DOHH2 (cell line): ENCODE measurements at regions not wholly inside any gene's neighbourhood (a gene's known extent, or its start where the extent isn't known, plus 50 kb on each side); places are given as distances from the start of the nearest gene placed in this dataset.

Experiments used
- H3F3A ChIP-seq: fragments of 200-600 bp; sonication (generic), shearing (Covaris generic); 2 replicates; pipeline ENCODE4 v1.6.0; 2016; ENCODE audit warnings: antibody characterized with exemption, mild to moderate bottlenecking; ENCODE audit not compliant: control insufficient read depth, insufficient read depth
- H3K27ac ChIP-seq: fragments of 200-600 bp; sonication (generic); 2 replicates; pipeline ENCODE4 v1.5.1; 2014; ENCODE audit warnings: low read depth, mild to moderate bottlenecking, low read length, moderate library complexity
- H3K27me3 ChIP-seq: fragments of 200-600 bp; sonication (generic); 2 replicates; pipeline ENCODE4 v1.6.1; 2014; ENCODE audit warnings: mild to moderate bottlenecking, low read length, mixed read lengths; ENCODE audit not compliant: control insufficient read depth
- H3K36me3 ChIP-seq: fragments of 200-600 bp; sonication (generic); 2 replicates; pipeline ENCODE4 v1.6.1; 2014; ENCODE audit warnings: mild to moderate bottlenecking, low read length, moderate library complexity, mixed read lengths; ENCODE audit not compliant: control insufficient read depth
- H3K4me1 ChIP-seq: fragments of 200-600 bp; sonication (generic); 2 replicates; pipeline ENCODE4 v1.6.1; 2014; ENCODE audit warnings: mild to moderate bottlenecking, low read length, mixed read lengths; ENCODE audit not compliant: control insufficient read depth
- H3K4me2 ChIP-seq: fragments of 200-600 bp; sonication (generic); 2 replicates; pipeline ENCODE4 v1.6.0; 2014; ENCODE audit warnings: mild to moderate bottlenecking, low read length, moderate library complexity
- H3K4me3 ChIP-seq: fragments of 200-600 bp; sonication (generic); 2 replicates; pipeline ENCODE4 v1.5.1; 2014; ENCODE audit warnings: mild to moderate bottlenecking, low read length, mixed read lengths
- H3K79me2 ChIP-seq: fragments of 200-600 bp; sonication (generic); 2 replicates; pipeline ENCODE4 v1.6.1; 2014; ENCODE audit warnings: mild to moderate bottlenecking, low read length, mixed read lengths; ENCODE audit not compliant: control insufficient read depth
- H3K9me2 ChIP-seq: fragments of 200-600 bp; sonication (generic); replicated peaks from 2 replicates; pipeline ENCODE4 v1.6.1; 2014; ENCODE audit warnings: mild to moderate bottlenecking, low read length, mixed read lengths; ENCODE audit not compliant: control insufficient read depth
- H3K9me3 ChIP-seq: fragments of 200-600 bp; sonication (generic); 2 replicates; pipeline ENCODE4 v1.6.1; 2014; ENCODE audit warnings: antibody characterized with exemption, low read length, mixed read lengths; ENCODE audit not compliant: control insufficient read depth, insufficient read depth
- H4K20me1 ChIP-seq: fragments of 200-600 bp; sonication (generic); 2 replicates; pipeline ENCODE4 v1.6.0; 2014; ENCODE audit warnings: low read depth, mild to moderate bottlenecking, antibody characterized with exemption, low read length, moderate library complexity; ENCODE audit not compliant: control insufficient read depth, insufficient read depth
- EZH2phosphoT487 ChIP-seq: fragments of 200-600 bp; sonication (generic); IDR thresholded peaks from 2 replicates; pipeline ENCODE4 v1.6.1; 2017; ENCODE audit warnings: borderline replicate concordance, mild to moderate bottlenecking, antibody characterized with exemption, low read length, moderate library complexity, mixed read lengths
- TF ChIP-seq, protein P1 (sequence below): fragments of 200-600 bp; sonication (generic); IDR thresholded peaks from one replicate; pipeline ENCODE4 v1.5.1; 2014; ENCODE audit warnings: antibody characterized with exemption, mild to moderate bottlenecking, low read depth, low read length; ENCODE audit not compliant: poor library complexity, severe bottlenecking

DNA sequence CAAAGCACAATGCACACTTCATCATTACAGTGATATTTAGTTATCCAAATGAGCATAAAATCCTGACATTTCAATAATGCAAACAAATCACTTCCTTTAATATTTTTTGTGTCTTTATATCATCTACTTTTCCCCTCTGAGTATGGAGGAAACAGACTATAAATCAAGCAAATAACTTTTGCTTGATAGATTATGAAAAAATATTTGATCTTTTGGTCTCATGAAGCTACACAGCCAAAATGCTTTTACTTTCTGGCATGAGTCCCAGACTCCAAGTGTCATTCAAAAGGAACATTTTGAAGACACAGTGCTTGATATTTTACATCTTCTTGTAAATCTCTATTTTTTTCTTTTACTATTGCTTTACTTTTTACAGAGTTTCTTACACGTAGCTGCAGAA, 215.3 kb upstream of the ROBO1 start:
- H3K27me3 ChIP-seq: no peaks in the 10 kb centered on the region
- H3K9me2 ChIP-seq: no peaks in the 10 kb centered on the region
- no peaks in the 10 kb centered on the region for H3K4me1 ChIP-seq
- no peaks in the 10 kb centered on the region for H3K79me2 ChIP-seq
- no peaks in the 10 kb centered on the region for H3K36me3 ChIP-seq
- H3K4me2 ChIP-seq: no peak overlapping the region
- no peaks in the 10 kb centered on the region for H4K20me1 ChIP-seq
- no peak overlapping the region for H3K27ac ChIP-seq
- TF ChIP-seq EZH2phosphoT487: no peak
- TF ChIP-seq, protein P1, sequence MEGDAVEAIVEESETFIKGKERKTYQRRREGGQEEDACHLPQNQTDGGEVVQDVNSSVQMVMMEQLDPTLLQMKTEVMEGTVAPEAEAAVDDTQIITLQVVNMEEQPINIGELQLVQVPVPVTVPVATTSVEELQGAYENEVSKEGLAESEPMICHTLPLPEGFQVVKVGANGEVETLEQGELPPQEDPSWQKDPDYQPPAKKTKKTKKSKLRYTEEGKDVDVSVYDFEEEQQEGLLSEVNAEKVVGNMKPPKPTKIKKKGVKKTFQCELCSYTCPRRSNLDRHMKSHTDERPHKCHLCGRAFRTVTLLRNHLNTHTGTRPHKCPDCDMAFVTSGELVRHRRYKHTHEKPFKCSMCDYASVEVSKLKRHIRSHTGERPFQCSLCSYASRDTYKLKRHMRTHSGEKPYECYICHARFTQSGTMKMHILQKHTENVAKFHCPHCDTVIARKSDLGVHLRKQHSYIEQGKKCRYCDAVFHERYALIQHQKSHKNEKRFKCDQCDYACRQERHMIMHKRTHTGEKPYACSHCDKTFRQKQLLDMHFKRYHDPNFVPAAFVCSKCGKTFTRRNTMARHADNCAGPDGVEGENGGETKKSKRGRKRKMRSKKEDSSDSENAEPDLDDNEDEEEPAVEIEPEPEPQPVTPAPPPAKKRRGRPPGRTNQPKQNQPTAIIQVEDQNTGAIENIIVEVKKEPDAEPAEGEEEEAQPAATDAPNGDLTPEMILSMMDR: no peak
- H3K4me3 ChIP-seq: no peak overlapping the region
- no peaks in the 10 kb centered on the region for H3F3A ChIP-seq
- no peaks in the 10 kb centered on the region for H3K9me3 ChIP-seq

GRCh38 chr3:79979990-79980389, 212.2 kb upstream of the ROBO1 start:
- H3K27me3 ChIP-seq: no peaks in the 10 kb centered on the region
- no peaks in the 10 kb centered on the region for H3K36me3 ChIP-seq
- H3K4me2 ChIP-seq: no peak overlapping the region
- H3K9me2 ChIP-seq: no peaks in the 10 kb centered on the region
- no peak overlapping the region for H3K4me3 ChIP-seq
- TF ChIP-seq, protein P1: no peak
- TF ChIP-seq EZH2phosphoT487: no peak
- H4K20me1 ChIP-seq: no peaks in the 10 kb centered on the region
- no peaks in the 10 kb centered on the region for H3F3A ChIP-seq
- H3K79me2 ChIP-seq: no peaks in the 10 kb centered on the region
- no peaks in the 10 kb centered on the region for H3K9me3 ChIP-seq
- no peaks in the 10 kb centered on the region for H3K4me1 ChIP-seq
- H3K27ac ChIP-seq: no peak overlapping the region

DNA sequence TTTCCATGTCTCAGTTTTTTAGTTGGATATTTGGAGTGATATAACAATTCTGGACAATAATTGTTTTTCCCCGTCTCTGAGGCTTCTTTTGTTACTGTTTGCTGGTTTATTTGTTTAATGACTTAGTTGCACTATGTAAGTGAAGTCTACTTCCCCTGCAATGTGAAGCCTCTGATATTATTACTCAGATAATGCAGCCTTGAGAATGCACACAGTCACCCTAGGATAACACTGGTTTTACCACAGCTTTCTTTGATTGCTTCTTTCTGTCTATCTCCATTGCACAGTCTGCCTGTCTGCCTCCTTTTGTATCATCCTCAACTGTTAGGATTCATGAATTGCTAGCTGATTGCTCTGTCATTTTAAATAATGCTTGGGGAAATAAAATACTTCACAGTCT, 208.7 kb upstream of the ROBO1 start:
- H3K27ac ChIP-seq: no peak overlapping the region
- H3K27me3 ChIP-seq: no peaks in the 10 kb centered on the region
- no peaks in the 10 kb centered on the region for H3K4me1 ChIP-seq
- H3K9me2 ChIP-seq: no peaks in the 10 kb centered on the region
- no peaks in the 10 kb centered on the region for H4K20me1 ChIP-seq
- no peak for TF ChIP-seq EZH2phosphoT487
- TF ChIP-seq, protein P1: no peak
- no peaks in the 10 kb centered on the region for H3F3A ChIP-seq
- H3K4me2 ChIP-seq: no peak overlapping the region
- no peaks in the 10 kb centered on the region for H3K79me2 ChIP-seq
- no peak overlapping the region for H3K4me3 ChIP-seq
- no peaks in the 10 kb centered on the region for H3K36me3 ChIP-seq
- no peaks in the 10 kb centered on the region for H3K9me3 ChIP-seq
